HG02759 (cell line): ENCODE measurements at regions not wholly inside any gene's neighbourhood (a gene's known extent, or its start where the extent isn't known, plus 50 kb on each side); places are given as distances from the start of the nearest gene placed in this dataset.

Experiments used
- ATAC-seq: cut with Tn5 transposase; IDR thresholded peaks from one replicate; pipeline ENCODE4 v1.9.1; 2021; ENCODE audit warnings: mild to moderate bottlenecking, moderate library complexity; ENCODE audit not compliant: unreplicated experiment

DNA sequence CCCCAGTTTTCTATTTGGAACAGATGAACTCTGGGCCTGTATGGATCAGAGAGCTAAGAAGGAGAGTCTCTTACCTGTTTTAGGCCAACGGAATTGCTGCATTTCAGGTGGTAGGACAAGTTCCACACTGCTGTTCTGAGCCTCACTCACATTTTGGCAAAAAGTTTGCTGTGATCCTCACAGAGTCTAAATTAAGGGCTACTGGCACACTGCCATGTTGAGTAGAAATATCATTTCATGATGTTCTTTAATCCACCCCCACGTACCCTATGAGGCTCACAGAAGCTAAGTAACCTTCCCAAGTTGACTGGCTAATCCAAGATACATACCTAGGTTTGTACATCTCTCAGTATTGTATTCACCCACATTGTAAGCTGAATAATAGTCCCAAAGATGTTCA lies 447.2 kb downstream of the INHBA start:
- ATAC-seq, result no peak

DNA sequence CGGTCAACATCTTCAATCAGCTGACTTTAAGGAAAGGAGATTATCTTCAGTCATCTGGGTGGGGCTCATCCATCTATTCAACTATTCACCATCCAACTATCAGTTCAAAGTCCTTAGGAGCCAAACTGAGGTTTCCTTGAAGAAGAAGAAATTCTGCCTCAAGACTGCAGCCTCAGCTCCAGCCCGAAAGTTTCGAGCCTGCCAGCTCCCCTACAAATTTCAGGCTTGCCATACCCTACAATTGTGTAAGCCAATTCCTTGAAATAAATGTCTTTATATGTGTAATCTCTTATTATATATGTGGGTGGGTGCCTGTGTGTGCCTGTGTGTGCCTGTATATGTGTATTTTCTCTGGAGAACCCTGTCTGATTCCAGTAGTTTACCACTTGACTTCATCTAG lies 447.8 kb downstream of the INHBA start:
- ATAC-seq, result no peak

DNA sequence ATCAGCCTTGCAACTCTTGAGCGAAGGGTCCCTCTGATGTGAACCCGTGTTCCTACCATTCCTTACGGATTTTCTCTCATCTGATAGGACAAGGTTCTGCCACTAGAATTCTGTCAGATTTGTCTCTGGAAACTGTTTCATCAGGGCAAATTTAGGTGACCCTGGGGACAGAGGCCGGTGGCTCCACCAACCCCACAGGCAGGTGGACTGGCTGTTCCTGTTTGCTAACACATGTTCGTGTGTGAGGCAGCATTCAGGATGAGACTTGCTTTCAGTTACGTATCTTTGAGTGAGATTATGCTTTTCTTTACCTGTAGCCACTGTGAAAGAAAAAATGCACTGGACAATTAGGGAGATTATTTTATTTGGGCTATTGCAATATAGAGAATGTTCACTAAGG lies 449.9 kb downstream of the INHBA start:
- ATAC-seq, result no peak

DNA sequence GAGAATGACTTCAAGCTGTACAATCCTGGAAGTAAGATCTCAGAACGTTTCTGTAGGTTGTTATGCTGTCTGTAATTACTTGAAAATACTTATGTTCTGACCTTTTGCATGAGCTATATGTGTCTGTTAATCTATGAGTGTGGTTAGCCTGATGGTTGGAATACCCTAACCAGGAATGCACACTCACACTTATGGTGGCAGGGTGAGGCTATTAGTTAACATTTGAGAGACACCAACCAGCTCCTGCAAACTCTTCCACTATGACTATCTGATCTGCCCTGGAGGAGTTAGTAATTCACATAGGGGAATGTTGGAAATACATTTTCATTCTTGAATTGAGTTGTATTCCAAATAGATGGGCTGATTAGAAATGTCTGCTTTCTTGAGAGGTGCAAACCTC lies 450.3 kb downstream of the INHBA start:
- no peak for ATAC-seq

DNA sequence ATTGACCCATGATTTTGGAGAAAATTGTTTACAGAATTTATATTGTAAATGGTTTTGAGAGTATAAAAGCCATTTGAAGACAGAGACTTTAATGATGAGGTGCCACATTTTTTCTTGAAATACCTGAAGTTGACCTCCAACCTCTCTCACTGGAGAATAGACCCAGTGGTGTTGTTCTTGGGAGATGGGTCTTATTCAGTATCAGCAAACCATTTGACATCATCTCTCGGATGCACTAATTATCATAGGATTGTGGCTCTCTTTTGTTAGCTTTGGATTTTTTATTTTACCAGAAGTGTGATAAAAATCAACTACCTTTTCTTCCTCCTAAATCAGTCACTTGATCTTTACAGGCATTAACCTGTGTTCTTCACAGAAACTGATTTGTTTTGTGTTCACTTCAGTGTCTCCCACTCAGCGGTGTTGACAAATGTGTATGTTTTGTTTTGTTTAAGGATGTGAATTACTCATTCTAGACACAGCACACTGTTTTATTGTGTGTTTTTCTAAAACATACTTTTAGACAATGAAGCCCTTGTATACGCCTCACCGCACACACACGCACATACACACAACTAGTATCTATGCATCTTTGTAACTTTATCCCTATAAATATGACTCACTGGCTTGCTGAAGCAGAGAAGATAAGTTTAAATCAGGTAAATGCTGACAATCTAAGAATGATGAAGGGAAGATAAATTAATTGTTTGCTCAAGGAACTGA lies 455.6 kb downstream of the INHBA start:
- ATAC-seq, result no peak

DNA sequence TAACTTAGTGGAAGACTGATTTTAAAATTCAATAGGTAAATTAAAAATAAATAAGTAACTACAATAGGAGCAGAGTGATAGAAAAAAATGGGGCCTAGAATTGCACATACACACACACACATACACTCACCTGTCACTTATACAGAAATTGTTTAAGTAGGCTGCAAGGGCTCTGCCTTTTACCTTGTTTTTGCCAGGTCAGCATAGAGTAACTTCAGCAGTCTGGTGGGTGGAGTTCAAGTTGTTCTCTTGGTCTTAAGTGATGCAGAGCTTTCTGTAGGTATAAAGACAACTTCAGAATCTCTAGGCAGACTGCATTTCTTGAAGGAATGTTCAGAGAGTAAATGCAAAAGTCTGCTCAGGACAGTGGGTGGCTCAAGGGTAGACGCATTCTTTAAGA lies 457.0 kb downstream of the INHBA start:
- no peak for ATAC-seq

DNA sequence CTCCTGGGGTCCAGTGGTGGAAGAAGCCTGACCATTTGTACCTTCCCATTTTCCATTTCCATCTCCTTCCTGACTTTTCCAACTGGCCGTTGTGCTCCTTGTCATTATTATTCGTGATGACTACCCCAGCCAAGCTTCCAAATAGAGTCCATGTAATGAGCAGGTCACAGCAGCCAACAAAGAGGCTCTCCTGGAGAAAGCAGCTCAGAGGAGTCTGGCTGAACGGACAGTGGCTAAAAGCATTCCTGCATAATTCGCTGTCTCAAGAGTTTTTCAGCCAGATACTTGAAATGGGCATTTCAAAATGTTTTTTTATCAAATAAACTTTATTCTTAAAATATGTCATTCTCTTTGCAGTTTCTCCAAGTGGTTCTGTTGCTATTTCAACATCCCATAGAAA lies 458.6 kb downstream of the INHBA start:
- no peak for ATAC-seq

DNA sequence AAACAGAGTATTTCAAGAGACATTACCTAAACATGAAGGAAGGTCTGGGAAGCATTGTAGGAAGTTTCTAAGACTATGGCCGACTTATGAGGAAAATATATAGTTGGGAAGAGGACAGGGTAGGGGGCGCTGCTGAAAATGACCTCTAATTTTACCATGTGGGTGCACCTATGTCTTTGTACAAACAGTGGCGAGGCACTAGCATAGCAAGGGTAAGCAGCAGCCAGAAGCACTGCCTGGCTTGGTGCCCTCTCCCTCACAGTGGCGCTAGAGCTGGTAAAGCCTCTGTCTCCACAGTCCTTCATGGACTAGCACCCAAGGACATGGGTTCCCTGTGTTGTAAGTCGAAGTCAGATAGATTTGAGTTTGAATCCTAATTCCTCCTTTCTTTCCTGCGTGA lies 461.2 kb downstream of the INHBA start:
- no peak for ATAC-seq

DNA sequence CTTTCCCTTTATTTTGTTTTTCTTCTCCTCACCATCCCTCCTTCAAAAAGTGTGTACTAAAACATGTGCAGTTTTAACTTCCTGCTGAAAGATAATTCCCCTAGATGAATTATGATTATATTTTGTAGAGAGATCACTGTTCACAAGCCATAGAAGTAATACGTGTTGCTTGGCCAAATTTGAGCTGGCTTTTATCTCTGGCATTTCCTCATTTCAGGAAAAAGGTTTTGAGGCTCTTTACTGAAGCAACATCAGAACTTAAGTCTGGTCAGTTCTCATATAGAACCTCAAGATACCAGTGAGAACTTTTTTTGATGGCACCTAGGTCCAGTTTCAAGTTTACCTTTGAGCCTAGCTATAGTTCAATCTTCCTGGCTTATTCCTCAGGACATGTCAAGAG lies 463.3 kb downstream of the INHBA start:
- no peak for ATAC-seq

DNA sequence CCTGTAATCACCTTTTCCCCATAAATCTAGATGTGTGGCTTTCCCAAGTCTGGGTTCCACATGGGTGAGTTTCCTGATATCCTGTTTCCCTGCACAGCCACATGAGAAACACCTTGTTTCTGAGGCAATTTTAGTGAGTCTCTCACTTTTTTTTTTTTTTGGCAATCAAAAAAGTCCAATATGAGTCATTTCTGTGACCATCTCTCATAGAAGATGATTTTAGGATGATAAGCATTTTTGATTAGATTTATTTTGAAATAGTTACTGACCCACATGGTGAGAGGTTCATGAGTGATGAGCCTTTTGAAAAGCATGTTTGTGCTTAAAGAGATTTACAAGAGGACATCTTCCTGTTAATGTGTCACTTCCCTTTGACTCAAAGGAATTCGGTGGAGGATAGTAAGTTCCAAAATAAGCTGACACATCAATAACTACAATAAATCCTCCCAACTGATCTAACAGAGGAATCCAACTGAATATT lies 464.0 kb downstream of the INHBA start:
- no peak for ATAC-seq

DNA sequence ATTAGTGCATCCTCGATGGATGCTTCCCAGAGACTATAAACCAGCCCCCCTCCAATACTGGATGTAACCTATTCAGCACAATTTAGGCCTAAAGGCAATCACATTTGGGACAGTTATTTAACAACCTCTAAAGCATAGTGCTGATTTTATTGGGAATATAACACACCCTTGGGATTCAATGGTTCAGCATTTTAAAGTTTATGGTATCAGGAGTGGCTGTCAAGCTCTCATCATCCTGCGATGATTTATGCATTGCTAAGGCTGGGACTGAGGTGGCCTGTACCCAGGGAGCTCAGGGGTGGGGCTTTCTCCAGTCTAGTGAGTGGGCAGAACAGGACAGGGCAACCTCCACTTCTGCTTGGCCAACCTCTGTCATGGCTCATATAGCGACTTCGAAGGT lies 464.9 kb downstream of the INHBA start:
- ATAC-seq, result no peak

DNA sequence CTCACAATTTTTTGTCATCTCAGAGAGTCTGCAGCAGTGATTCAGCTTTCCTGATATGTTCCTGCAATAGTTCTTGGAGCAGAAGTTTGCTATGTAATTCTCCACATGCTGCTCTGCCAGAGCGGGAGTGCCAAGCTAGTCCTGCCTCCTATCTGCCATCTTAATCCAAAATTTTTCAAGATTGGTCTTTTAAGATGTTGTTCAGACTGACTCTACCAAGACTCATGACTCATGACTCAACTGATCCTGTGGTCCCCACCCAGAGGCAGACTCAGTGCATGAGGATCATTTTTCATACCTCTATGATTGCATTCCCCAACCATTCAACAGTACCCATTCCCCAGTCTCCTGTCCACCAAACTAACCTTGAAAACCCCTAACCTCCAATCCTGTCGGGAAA lies 470.8 kb downstream of the INHBA start:
- no peak for ATAC-seq

DNA sequence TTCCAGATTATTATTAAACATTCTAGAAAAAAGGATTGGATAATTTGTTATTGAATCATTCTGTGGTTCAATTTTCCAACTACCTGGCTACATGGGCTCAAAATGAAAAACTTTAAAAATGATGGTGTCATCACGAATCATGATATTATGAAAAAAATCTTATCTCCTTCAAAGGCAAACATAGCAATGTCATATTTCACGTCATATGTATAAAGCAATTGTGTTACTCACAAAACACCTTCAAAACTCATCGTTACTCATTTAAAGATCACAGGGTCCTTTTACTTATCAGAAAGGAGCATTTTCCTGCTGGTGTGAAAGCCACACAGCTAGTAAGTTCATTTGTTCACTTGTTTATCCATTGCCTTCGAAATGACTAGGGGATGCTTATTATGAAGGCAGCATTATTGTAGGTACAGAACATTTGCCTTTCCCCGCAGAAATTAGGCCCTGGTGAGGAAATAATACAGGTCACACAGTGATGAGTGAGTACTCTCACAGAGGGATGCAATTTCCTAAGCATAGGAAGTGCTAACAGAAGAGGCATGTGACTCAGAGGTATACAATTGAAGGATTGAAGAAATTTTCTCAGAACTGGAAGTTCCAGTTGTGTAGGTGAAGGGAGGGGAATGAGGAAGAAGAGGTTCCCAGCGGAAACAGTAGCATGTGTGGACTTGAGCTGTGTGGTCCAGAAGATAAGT lies 478.7 kb downstream of the INHBA start:
- ATAC-seq, result no peak

DNA sequence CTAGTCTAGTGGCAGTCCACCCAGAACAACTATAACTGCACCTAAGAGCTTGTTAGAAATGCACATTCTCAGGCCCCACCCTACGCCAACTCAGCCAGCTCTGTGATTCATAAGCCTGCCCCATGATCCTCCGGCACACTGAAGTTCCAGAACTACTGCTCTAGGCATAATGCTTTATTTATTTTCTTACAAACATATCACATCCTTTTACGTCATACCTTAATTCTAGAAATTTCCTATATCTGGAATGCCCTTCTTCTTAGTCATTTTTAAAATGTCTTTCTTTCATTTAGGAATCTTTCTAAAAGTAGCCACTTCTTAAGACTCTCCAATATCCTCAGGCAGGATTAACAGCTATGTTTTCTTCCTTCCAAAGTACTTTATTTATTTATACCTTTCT lies 480.1 kb downstream of the INHBA start:
- ATAC-seq, result no peak

DNA sequence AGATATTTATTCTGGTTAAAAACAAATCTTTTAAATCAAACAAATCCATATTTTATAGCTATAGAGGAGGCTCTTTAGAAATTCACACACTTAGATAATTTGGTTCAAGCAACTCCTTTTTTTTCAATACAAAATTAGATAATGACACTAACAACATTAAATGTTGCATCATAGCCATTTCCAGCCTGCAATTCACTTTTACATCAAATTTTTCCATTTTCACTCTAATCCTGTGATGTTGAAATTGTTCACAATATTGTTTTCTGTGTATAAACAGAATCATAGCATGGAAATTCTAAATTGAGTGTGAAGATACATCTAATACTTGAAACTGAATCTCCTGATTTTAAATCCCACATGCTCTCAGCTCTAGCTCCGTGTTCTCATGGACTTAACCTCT lies 482.6 kb downstream of the INHBA start:
- ATAC-seq, result no peak

DNA sequence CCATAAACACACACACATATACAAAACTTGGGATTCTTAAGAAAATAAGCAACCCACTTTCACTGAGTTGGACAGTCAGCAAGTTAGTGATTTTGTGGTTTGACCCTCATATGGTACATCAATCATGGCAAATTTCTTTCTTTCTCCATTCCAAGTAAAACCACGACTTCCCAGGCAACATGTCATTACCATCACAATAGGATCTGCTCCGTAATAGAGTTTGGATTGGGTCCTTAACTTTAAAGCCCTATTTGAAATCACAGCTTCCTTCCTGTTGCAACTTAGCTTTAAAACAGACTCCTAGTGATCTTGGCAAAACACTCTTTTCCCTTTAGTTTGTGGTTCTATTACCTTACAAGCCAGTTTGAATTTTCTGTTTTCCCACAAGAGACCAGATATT lies 483.6 kb downstream of the INHBA start:
- no peak for ATAC-seq

DNA sequence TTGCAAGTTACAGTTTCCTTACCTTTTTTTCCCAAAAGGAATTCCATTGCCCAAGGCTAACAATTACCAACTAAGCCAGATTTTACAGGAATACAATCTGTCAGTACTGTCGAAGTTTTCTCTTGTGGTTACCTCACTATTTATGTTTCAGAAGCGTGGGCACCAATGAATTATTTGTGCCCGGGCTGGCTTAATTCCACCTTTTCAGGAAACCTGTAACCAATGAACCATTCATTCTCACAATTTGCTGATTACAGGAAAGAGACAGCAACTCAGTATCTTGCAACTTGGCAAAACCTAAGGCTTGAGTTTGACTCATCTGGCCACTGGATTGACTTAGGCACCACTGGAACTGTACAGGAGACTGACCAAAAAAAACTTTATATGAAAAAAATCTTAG lies 485.6 kb downstream of the INHBA start:
- ATAC-seq, result no peak

DNA sequence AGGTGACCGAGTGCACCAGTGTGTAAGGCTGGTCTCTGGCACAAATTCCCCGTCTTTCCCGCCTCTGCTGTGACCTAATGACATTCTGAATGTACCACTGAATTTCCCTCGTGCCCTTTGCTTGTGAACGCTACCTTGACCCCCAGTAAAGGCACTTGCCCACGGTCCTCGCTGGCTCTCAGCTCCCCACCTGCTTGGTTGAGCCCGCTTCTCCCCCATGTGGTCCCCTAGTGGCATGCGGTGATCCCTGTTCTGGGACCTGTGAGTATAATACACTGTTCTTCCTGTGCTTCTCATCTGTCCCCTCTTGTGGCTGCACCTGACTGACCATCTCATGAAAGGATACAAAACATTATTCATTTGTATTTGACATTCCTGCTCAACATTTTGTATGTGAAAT lies 495.7 kb downstream of the INHBA start:
- ATAC-seq, result no peak

DNA sequence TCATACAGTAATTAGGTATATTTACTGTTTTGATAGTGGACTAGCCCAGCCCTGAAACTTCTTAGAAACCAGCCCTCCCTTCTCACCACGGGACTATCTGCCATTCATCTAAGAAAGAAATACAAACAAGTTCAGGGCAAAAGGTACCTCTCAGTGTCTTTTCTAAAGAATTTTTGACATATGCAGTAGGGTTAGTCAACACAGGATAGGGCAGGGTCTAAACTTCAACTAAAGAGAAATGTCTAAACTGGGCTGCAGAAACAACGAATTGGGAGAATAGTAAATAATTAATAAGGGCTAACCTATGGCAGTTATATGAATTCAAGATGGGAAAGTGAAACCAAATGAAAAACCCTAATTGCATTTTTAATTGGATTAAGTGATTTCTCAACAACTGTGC lies 496.6 kb downstream of the INHBA start:
- ATAC-seq, result no peak

DNA sequence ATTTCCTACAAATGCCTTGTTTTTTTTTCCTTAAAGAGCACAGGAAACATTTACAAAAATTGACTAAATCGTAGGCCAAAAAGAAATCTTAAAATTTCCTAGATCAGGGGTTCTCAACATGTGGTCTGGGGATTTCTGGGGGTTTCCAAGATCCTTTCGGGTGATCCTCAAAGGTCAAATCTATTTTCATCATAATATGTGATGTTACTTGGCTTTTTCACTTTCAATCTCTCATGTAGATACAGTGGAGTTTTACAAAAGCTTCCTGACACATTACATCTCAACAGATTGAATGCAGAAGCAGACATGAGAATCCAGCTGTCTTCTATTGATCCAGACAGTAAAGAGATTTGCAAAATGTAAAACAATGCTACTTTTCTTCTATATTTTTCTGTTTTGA lies 497.3 kb downstream of the INHBA start:
- ATAC-seq, result peak; percentile 77

DNA sequence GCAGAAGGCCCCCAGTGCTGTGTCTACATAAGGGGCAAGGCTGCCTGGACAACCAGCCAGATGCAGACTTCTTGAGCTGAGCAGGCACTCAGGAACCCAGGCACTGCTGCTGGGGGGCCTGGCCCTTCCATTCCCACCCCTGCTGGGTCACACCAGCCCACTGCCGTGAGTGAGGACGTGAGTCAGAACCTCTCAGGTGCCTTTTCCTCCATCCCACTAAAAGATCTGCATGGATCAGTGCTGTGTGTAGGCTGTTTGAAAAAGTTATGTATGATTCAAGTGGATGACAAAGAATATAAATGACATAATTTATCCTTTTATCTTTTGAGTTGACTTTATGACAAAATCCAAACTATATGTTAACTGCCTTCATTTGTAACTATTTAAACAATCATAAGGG lies 499.3 kb downstream of the INHBA start:
- no peak for ATAC-seq

DNA sequence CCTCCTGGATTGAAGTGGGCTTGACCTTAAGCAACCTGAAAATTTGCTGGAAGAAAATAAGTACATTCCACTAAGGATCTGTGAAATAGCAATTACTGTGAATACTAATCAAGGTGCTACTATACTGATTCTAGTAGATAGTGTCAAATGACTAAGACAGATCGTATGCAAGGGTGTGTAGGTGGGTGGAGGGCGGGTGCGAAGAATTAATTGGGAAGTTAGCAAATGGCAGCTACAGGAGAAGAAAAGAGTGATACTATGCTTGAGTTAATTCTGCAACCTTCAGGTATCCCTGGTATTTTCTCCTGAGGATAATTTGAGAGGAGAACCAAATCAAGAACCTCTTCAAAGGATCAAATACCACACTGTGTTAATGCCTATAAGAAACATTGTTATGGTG lies 501.9 kb downstream of the INHBA start:
- ATAC-seq, result no peak

DNA sequence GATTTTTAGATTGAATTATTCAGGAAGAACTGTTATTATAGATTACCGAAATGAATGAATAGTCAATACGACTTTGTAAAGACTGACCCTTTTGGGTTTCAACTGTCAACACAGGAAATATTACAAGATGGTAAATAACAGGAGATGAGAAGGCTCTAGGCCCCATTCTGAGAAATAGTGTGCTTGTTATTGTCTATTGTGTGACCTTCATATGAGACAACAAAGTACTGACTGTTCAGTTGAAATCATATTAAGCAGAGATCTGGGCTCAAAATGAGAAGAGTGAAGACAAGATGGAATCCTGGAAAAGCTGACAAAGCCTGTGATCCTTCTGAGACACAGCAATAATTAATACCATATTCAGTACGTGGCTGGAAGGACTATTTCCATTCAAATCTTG lies 503.8 kb downstream of the INHBA start:
- no peak for ATAC-seq
